ENCODE measurements at regions not wholly inside any gene's neighbourhood (a gene's known extent, or its start where the extent isn't known, plus 50 kb on each side); places are given as distances from the start of the nearest gene placed in this dataset.

- no peak overlapping the region for H3K4me3 ChIP-seq
- no peaks in the 10 kb centered on the region for H3K36me3 ChIP-seq
- H3K27me3 ChIP-seq, result no peaks in the 10 kb centered on the region
- no peak for TF ChIP-seq EP300 (IDR thresholded peaks at IDR 0.05)
- H3K9me3 ChIP-seq, result no peaks in the 10 kb centered on the region
- intact Hi-C loops (cut with DNase I), result no loop called here
- H3K4me1 ChIP-seq (ENCODE audit: insufficient read depth), result no peaks in the 10 kb centered on the region
- H3K27ac ChIP-seq, result no peak overlapping the region
- no peak for DNase-seq
- 92 to 95% (median 93%) methylated on average over 4 of the region's 4 CpGs for WGBS, 3 donors
These were observed 103.5 kb upstream of the SIX2 start for GRCh38 chr2:45112750-45113149.

GRCh38 chr2:45105050-45105582 lies 95.9 kb upstream of the SIX2 start:
- Histone ChIP-seq H3K27ac (no peak overlapping the region), H3K4me3 (no peak overlapping the region), H3K27me3 (no peaks in the 10 kb centered on the region), H3K9me3 (no peaks in the 10 kb centered on the region), H3K36me3 (no peaks in the 10 kb centered on the region), H3K4me1 (ENCODE audit: insufficient read depth) (no peaks in the 10 kb centered on the region)
- TF ChIP-seq POLR2A (IDR thresholded peaks at IDR 0.05), result no peak
- no peak for TF ChIP-seq EP300 (IDR thresholded peaks at IDR 0.05)
- TF ChIP-seq CTCF (IDR thresholded peaks at IDR 0.05), result no peak
- no peak for DNase-seq
- WGBS, 3 donors, result 86 to 98% (median 87%) methylated on average over 1 of the region's 1 CpG
- intact Hi-C loops (cut with DNase I), result no loop called here

- H3K4me3 ChIP-seq, result no peak overlapping the region
- DNase-seq, result no peak
- intact Hi-C loops (cut with DNase I), result no loop called here
- H3K9me3 ChIP-seq, result no peaks in the 10 kb centered on the region
- 26 to 56% (median 38%) methylated on average over 3 of the region's 3 CpGs for WGBS, 3 donors
- TF ChIP-seq EP300 (IDR thresholded peaks at IDR 0.05) (no peak), CTCF (IDR thresholded peaks at IDR 0.05) (no peak)
- no peaks in the 10 kb centered on the region for H3K4me1 ChIP-seq (ENCODE audit: insufficient read depth)
- H3K36me3 ChIP-seq, result no peaks in the 10 kb centered on the region
- no peaks in the 10 kb centered on the region for H3K27me3 ChIP-seq
- H3K27ac ChIP-seq, result no peak overlapping the region
These were observed 95.2 kb upstream of the SIX2 start for GRCh38 chr2:45104429-45104828.

- intact Hi-C loops (cut with DNase I), result no loop called here
- H3K27ac ChIP-seq, result no peak overlapping the region
- no peaks in the 10 kb centered on the region for H3K9me3 ChIP-seq
- TF ChIP-seq POLR2A (IDR thresholded peaks at IDR 0.05) (no peak), EP300 (IDR thresholded peaks at IDR 0.05) (no peak), CTCF (IDR thresholded peaks at IDR 0.05) (no peak)
- no peaks in the 10 kb centered on the region for H3K4me1 ChIP-seq (ENCODE audit: insufficient read depth)
- whole genome bisulfite sequencing, 3 donors, result 27 to 51% (median 37%) methylated on average over 8 of the region's 8 CpGs
- no peaks in the 10 kb centered on the region for H3K36me3 ChIP-seq
- H3K4me3 ChIP-seq, result no peak overlapping the region
- DNase-seq, result no peak
- H3K27me3 ChIP-seq, result no peaks in the 10 kb centered on the region
These were observed 94.4 kb upstream of the SIX2 start for GRCh38 chr2:45103351-45104345.

- H3K4me1 ChIP-seq (ENCODE audit: insufficient read depth), result no peaks in the 10 kb centered on the region
- WGBS, 3 donors, result 92 to 95% (median 94%) methylated on average over 3 of the region's 3 CpGs
- H3K27ac ChIP-seq, result no peak overlapping the region
- no peaks in the 10 kb centered on the region for H3K9me3 ChIP-seq
- intact Hi-C loops (cut with DNase I), result no loop called here
- no peak overlapping the region for H3K4me3 ChIP-seq
- no peaks in the 10 kb centered on the region for H3K36me3 ChIP-seq
- no peaks in the 10 kb centered on the region for H3K27me3 ChIP-seq
- no peak for DNase-seq
- TF ChIP-seq EP300 (IDR thresholded peaks at IDR 0.05) (no peak), POLR2A (IDR thresholded peaks at IDR 0.05) (no peak), CTCF (IDR thresholded peaks at IDR 0.05) (no peak)
These were observed 93.4 kb upstream of the SIX2 start for GRCh38 chr2:45102579-45103117.

Data from ovary (tissue), 7 donors.